ENCODE measurements at regions not wholly inside any gene's neighbourhood (a gene's known extent, or its start where the extent isn't known, plus 50 kb on each side); places are given as distances from the start of the nearest gene placed in this dataset.

- TF ChIP-seq, protein P1, sequence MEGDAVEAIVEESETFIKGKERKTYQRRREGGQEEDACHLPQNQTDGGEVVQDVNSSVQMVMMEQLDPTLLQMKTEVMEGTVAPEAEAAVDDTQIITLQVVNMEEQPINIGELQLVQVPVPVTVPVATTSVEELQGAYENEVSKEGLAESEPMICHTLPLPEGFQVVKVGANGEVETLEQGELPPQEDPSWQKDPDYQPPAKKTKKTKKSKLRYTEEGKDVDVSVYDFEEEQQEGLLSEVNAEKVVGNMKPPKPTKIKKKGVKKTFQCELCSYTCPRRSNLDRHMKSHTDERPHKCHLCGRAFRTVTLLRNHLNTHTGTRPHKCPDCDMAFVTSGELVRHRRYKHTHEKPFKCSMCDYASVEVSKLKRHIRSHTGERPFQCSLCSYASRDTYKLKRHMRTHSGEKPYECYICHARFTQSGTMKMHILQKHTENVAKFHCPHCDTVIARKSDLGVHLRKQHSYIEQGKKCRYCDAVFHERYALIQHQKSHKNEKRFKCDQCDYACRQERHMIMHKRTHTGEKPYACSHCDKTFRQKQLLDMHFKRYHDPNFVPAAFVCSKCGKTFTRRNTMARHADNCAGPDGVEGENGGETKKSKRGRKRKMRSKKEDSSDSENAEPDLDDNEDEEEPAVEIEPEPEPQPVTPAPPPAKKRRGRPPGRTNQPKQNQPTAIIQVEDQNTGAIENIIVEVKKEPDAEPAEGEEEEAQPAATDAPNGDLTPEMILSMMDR (IDR thresholded peaks at IDR 0.05; ENCODE audit: insufficient read depth, low read length): no peak
- TF ChIP-seq POLR2AphosphoS5 (IDR thresholded peaks at IDR 0.05; ENCODE audit: low read depth): no peak
- TF ChIP-seq, protein P2, sequence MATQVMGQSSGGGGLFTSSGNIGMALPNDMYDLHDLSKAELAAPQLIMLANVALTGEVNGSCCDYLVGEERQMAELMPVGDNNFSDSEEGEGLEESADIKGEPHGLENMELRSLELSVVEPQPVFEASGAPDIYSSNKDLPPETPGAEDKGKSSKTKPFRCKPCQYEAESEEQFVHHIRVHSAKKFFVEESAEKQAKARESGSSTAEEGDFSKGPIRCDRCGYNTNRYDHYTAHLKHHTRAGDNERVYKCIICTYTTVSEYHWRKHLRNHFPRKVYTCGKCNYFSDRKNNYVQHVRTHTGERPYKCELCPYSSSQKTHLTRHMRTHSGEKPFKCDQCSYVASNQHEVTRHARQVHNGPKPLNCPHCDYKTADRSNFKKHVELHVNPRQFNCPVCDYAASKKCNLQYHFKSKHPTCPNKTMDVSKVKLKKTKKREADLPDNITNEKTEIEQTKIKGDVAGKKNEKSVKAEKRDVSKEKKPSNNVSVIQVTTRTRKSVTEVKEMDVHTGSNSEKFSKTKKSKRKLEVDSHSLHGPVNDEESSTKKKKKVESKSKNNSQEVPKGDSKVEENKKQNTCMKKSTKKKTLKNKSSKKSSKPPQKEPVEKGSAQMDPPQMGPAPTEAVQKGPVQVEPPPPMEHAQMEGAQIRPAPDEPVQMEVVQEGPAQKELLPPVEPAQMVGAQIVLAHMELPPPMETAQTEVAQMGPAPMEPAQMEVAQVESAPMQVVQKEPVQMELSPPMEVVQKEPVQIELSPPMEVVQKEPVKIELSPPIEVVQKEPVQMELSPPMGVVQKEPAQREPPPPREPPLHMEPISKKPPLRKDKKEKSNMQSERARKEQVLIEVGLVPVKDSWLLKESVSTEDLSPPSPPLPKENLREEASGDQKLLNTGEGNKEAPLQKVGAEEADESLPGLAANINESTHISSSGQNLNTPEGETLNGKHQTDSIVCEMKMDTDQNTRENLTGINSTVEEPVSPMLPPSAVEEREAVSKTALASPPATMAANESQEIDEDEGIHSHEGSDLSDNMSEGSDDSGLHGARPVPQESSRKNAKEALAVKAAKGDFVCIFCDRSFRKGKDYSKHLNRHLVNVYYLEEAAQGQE (IDR thresholded peaks at IDR 0.05; ENCODE audit: insufficient replicate concordance, low read depth): no peak
- no peak for TF ChIP-seq GABPA (IDR thresholded peaks at IDR 0.05; ENCODE audit: low read depth)
Measured at GRCh38 chr15:94856267-94856854, 625.0 kb downstream of the MCTP2 start.
